NCI-H510A (cell line): ENCODE measurements at regions not wholly inside any gene's neighbourhood (a gene's known extent, or its start where the extent isn't known, plus 50 kb on each side); places are given as distances from the start of the nearest gene placed in this dataset.

Experiments used
- DNase-seq: peaks from one replicate; lab custom pipeline; 2025; lab: John Stamatoyannopoulos, UW

DNA sequence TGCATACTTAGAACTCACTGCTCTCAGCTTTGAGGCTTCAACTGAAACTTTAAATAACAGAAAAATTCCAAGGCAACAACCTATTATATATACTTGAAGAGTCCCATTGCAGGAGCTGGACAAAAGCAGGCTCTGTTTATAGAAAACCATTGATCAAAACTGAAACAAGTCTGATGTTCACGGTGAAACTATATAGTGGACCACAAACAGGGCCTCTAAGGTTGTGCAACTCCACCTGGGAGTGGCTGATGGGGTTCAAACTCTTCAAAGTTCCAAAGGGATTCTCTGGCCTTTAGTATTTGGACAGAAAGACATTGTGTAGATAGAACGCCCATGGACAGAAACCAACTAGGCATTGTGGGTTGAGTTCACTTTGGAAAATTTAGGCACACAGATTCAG is 140.3 kb downstream of the ZC3H11B start:
- no peak for DNase-seq

GRCh38 chr1:219467524-219467923 is 145.4 kb downstream of the ZC3H11B start:
- DNase-seq, result no peak

- DNase-seq, result no peak
Measured at GRCh38 chr1:219466766-219467165, 146.1 kb downstream of the ZC3H11B start.

DNA sequence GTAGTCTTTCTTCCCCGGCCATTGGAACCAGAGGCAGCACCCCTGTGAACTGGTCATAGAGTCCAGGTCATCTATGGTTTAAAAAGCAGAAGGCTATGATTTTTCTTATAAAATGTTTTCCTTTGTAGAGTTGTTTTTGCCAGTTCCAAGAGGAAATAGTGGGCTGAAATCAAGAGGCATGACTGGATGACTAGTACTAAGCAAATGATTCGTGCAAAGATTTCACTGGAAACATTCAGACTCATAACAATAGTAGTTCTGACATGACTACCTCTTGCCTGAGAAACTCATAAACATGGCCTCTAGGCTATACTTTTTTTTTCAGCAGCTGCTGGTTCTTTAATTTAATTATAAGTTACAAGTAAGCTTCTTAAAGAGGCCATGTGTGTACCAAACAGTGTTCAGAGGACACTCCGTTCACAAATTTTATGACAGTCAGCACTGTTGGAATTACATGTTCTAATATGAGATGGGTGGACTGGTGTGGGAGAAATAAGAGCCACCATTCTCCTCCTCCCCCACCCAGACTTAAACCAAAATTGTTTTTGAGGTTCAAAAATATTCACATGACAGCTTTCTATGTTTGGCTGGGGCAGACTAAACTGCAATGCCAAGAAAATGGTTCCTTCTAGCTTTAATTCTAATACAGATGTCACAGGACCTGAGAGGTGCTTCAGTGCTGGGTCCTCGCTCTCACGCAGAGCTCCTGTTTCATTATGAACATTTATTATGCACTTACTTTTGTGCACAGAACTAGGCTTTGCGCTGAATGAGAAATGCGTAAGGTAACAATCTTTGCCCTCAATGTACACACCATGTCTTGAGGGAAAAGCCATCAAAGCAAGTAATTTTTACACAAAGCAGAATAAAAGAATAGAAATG is 147.5 kb downstream of the ZC3H11B start:
- no peak for DNase-seq

- no peak for DNase-seq
Measured at GRCh38 chr1:219463636-219464035, 149.3 kb downstream of the ZC3H11B start.

- DNase-seq, result no peak
Measured at GRCh38 chr1:219461981-219462400, 150.9 kb downstream of the ZC3H11B start.

GRCh38 chr1:219460896-219461815 is 151.7 kb downstream of the ZC3H11B start:
- DNase-seq, result no peak

DNA sequence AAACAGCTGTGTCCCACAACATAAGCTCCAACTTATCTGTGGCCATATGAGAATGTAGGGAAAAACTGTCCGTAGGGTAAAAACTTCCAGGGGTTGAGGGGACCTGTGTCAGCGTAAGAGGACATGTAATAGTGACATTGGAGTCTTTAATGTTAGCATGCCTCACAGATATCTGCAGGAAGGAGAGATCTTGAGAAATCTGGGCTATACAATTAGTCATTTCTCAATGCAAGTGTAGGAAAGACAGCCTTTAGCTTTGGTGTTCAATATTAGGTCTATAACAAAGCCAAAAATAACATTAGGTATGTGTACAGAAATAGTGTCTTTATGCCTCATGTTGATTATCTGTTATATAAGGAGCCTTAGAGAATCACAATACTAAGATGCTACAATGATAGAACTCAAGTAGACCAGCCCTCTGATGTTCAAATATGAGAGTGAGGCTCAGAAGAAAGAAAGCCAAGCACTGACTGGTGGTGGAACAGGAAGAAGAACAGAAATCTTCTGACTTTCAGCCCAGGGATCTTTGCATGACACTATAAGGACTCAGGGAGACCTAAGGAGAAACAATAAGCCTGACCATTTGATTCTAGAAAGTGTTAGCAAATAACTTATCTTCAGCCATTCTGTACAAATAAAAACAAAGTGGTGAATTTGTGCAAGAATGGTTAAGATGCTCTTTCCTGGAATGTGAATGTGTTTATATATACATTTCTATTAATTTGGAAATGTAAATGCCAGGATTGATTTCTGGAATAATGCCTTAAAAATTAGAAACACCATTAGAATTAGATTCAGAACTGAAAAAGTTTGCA is 152.6 kb downstream of the ZC3H11B start:
- no peak for DNase-seq

- DNase-seq, result no peak
Measured at GRCh38 chr1:219459351-219460080, 153.4 kb downstream of the ZC3H11B start.

- DNase-seq, result no peak
Measured at GRCh38 chr1:219446288-219446687, 166.6 kb downstream of the ZC3H11B start.

GRCh38 chr1:219445864-219446263 is 167.0 kb downstream of the ZC3H11B start:
- no peak for DNase-seq

- DNase-seq, result no peak
Measured at GRCh38 chr1:219444474-219444873, 168.4 kb downstream of the ZC3H11B start.

DNA sequence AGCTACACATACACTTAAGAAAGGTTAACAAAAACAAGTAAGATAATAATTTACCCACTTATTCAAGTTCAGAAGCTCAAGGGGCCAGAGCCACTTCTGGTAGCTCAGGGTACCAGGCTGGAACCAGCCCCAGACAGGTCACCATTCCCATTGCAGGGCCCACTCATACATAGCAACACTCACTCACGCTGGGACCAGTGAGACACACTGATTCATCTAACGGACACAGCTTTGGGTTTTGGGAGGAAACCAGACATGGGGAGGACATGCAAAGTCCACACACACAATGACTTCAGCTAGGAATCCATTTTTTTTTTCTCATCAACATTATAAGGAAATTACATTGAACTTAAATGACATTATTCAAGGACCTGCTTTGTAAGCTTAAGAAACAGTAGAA is 169.1 kb downstream of the ZC3H11B start:
- DNase-seq, result no peak

DNA sequence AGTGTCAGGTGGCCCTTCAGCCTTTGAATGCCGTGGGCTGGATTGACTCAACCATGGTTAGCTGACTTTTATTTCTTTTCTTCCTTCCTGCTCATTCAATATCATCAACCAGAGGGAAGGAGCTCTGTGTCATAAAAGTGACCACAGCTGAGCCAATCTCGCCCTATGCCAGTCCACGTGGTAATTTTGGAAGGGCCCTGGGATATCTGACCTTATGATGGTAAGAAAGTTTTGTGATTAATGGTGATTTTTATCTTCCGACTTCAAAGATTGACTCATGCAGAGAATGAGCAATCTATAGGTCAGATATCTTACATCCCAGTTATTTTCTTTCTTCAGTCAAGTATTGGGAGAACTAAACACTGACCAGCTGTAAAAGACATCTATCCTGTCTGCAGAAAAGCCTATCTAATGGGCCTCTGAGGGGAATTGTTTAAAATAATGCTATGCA is 170.3 kb downstream of the ZC3H11B start:
- DNase-seq, result no peak

GRCh38 chr1:219441884-219442283 is 171.0 kb downstream of the ZC3H11B start:
- no peak for DNase-seq

DNA sequence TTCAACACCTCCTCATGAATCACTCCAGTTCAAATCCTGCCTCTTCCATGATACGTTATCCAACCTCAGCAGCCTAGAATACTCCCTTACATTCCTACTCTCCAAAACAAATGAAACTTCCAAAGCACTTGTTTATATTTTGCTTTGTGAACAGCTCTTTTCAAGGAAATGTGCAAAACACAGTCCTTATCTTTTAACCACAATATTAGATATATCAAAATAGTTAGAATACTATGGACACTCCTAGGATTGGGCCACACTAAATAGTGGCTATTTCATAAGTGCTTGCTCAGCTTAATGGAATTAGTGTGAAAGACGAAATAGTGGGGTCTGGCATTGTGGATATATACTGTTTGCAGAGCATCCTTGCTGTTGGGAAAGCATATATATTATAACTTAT is 173.5 kb downstream of the ZC3H11B start:
- DNase-seq, result no peak

GRCh38 chr1:219438386-219438785 is 174.5 kb downstream of the ZC3H11B start:
- no peak for DNase-seq

GRCh38 chr1:219434923-219435297 is 178.0 kb downstream of the ZC3H11B start:
- DNase-seq, result no peak

- DNase-seq, result no peak
Measured at GRCh38 chr1:219434285-219434922, 178.5 kb downstream of the ZC3H11B start.

DNA sequence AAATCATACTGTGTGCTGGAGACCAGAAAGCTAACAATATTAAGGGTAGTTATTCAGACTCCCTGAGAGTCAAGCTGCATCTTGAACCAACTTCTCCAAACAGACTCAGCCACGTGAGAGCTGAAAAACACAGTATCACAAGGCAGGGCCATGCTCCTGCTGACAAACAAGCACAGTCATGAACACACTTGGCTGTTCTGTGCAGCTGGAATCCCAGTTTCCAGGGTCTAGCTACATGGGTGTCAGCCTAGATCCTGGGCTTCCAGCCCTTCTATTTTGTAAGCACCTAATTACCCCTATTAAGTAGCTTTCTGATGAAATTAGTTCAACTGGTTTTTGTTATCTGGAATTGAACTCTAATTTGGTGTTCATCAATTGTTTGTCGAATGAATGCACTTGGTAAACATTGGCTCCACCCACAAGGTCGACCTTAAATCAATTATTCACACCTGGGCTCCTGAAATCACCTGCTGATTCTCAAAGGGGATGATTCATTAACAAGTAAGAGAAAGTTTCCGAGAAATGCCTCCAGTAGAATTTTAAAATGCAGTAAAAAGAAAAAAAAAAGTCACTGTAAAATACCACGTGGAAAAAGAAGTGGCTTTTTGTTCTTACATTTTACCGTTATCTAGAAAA is 179.3 kb downstream of the ZC3H11B start:
- no peak for DNase-seq
